ENCODE measurements at regions not wholly inside any gene's neighbourhood (a gene's known extent, or its start where the extent isn't known, plus 50 kb on each side); places are given as distances from the start of the nearest gene placed in this dataset.

DNA sequence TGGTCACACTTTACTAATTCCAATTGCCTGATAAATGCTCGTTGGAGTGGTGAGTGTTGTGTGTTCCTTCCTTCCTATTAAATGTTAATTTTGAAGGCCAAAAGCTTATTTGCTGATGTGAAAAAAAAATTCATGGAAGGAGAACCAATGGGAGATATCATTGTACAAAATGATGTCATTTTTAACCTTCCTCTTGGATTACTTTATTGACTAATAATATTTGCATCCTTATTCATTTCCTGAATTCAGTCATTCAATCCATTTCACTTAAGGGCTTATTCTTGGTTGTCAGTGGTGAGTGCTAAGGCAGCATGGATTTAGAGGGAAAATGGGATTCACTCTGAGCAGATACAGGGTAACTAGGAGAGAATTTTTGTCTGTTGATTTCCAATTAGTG, 216.0 kb upstream of the HTR2A start:
- no peak for DNase-seq
- no peaks in the 10 kb centered on the region for H3K4me1 Mint-ChIP-seq (ENCODE audit: low read depth in 2 of 2)

DNA sequence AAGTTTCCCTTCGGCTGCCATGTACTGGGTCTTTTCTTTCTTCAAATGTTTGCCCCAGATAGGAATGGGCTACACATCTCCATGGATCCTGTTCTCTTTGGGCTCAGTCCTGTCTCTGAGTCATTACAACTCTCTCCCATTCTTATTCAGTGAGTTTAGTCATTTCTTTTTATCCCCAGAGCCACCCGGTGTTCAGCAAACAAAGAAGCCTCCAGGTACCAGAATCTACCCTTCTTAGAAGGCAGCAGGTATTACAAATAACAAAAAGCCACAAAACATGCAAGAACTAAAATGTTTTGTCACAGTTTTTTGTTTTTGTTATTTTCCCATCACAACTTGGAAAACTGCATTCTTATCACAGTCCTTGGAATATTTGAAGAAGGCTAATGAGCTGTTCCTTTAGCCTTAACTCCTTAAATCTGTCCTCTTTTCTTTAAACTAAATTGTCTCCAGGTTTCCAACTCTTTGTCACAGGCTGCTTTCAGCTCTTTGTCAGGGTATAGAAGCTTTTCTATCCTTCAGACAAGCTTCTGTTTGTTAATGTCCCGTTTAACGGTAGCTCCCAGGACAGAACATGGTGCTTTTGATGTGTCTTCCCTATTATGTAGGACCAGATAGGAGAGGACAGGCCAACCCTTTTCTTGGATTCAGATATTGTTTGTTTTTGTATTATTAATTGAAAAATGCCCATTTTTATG, 215.5 kb upstream of the HTR2A start:
- Mint-ChIP-seq H3K36me3 (ENCODE audit: insufficient read depth) (no peaks in the 10 kb centered on the region), H3K27me3 (peaks cover 0 to 5% of the 10 kb centered on the region in 2 donors)

More for the DNA sequence above, 216.0 kb upstream of the HTR2A start:
- Mint-ChIP-seq H3K27ac (no peak overlapping the region), H3K27me3 (peaks cover 0 to 5% of the 10 kb centered on the region in 2 donors), H3K9me3 (peaks cover 0 to 2% of the 10 kb centered on the region in 2 donors), H3K4me3 (no peak overlapping the region), H3K36me3 (ENCODE audit: insufficient read depth) (no peaks in the 10 kb centered on the region)
- no peak for ATAC-seq (replicated peaks)

DNA sequence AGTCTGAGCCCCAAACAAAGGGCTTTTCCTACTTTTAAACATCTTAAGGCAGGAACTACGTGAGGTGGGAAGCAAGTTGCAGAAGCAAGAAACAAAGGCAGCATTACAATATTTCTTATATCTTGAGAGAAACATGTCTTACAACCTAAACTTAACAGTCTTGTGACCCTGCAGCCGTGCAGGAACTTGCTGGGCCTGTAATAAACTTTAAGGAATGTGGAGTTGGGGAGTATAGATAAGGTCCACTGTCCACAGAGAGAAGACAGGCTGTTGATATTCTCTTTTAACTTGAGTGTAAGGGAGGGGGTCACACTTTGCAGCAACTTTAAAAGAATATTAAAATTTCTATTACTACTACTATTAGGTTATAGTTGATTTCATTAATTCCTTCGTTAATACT, 214.6 kb upstream of the HTR2A start:
- no peak for ATAC-seq (replicated peaks)
- Mint-ChIP-seq H3K27ac (no peak overlapping the region), H3K9me3 (peaks cover 0 to 2% of the 10 kb centered on the region in 2 donors), H3K27me3 (peaks cover 0 to 5% of the 10 kb centered on the region in 2 donors), H3K36me3 (ENCODE audit: insufficient read depth) (no peaks in the 10 kb centered on the region), H3K4me1 (ENCODE audit: low read depth in 2 of 2) (no peaks in the 10 kb centered on the region), H3K4me3 (no peak overlapping the region)
- no peak for DNase-seq

More for the DNA sequence above, 215.5 kb upstream of the HTR2A start:
- H3K27ac Mint-ChIP-seq, result no peak overlapping the region
- H3K4me3 Mint-ChIP-seq, result no peak overlapping the region
- H3K4me1 Mint-ChIP-seq (ENCODE audit: low read depth in 2 of 2), result no peaks in the 10 kb centered on the region
- DNase-seq (no peak), ATAC-seq (replicated peaks) (no peak)
- H3K9me3 Mint-ChIP-seq, result peaks cover 0 to 2% of the 10 kb centered on the region in 2 donors

GRCh38 chr13:47110833-47111240, 214.0 kb upstream of the HTR2A start:
- Mint-ChIP-seq H3K4me1 (ENCODE audit: low read depth in 2 of 2) (no peaks in the 10 kb centered on the region), H3K27ac (no peak overlapping the region), H3K36me3 (ENCODE audit: insufficient read depth) (no peaks in the 10 kb centered on the region), H3K9me3 (peaks cover 0 to 2% of the 10 kb centered on the region in 2 donors), H3K4me3 (no peak overlapping the region), H3K27me3 (peaks cover 0 to 5% of the 10 kb centered on the region in 2 donors)
- ATAC-seq (replicated peaks) (no peak), DNase-seq (no peak)

DNA sequence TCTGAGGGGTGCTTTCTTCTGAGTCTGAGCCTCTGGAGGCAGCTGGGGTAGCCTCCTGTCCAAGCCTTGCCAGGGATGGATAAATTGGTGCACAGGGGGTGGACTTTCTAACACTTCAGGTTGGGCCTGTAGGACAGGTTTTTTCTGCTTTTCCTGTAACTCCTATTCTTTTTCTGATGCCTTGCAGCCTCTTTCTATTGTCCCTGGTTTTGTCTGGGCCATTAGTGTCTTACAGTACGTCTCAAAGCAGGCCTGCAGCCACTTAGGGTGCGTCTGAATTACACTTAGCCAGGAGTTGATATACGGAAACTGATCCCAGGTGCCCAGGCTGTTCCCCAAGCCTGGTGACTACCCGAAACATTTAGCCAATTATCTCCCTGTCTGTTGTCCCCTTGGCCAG, 213.3 kb upstream of the HTR2A start:
- Mint-ChIP-seq H3K9me3 (peaks cover 0 to 2% of the 10 kb centered on the region in 2 donors), H3K4me3 (no peak overlapping the region), H3K27ac (no peak overlapping the region), H3K27me3 (peaks cover 0 to 5% of the 10 kb centered on the region in 2 donors), H3K36me3 (ENCODE audit: insufficient read depth) (no peaks in the 10 kb centered on the region), H3K4me1 (ENCODE audit: low read depth in 2 of 2) (no peaks in the 10 kb centered on the region)
- DNase-seq (no peak), ATAC-seq (replicated peaks) (no peak)

- H3K4me1 Mint-ChIP-seq (ENCODE audit: low read depth in 2 of 2), result no peaks in the 10 kb centered on the region
- DNase-seq (no peak), ATAC-seq (replicated peaks) (no peak)
- H3K36me3 Mint-ChIP-seq (ENCODE audit: insufficient read depth), result no peaks in the 10 kb centered on the region
- no peaks in the 10 kb centered on the region for H3K9me3 Mint-ChIP-seq
- peaks cover under 1 to 5% of the 10 kb centered on the region in 2 donors for H3K27me3 Mint-ChIP-seq
- H3K27ac Mint-ChIP-seq, result no peak overlapping the region
- no peak overlapping the region for H3K4me3 Mint-ChIP-seq
These were observed 212.2 kb upstream of the HTR2A start for GRCh38 chr13:47109028-47109427.

- no peaks in the 10 kb centered on the region for H3K4me1 Mint-ChIP-seq (ENCODE audit: low read depth in 2 of 2)
- ATAC-seq (replicated peaks) (no peak), DNase-seq (no peak)
- H3K27ac Mint-ChIP-seq, result no peak overlapping the region
- no peaks in the 10 kb centered on the region for H3K36me3 Mint-ChIP-seq (ENCODE audit: insufficient read depth)
- H3K4me3 Mint-ChIP-seq, result no peak overlapping the region
- peaks cover 0 to 4% of the 10 kb centered on the region in 2 donors for H3K9me3 Mint-ChIP-seq
- H3K27me3 Mint-ChIP-seq, result peaks cover 12 to 33% of the 10 kb centered on the region in 2 donors
These were observed 203.5 kb upstream of the HTR2A start for GRCh38 chr13:47100214-47100853.

- Mint-ChIP-seq H3K4me1 (ENCODE audit: low read depth in 2 of 2) (no peaks in the 10 kb centered on the region), H3K9me3 (no peaks in the 10 kb centered on the region), H3K27ac (no peak overlapping the region), H3K27me3 (peaks cover 4 to 5% of the 10 kb centered on the region in 2 donors), H3K36me3 (ENCODE audit: insufficient read depth) (no peaks in the 10 kb centered on the region), H3K4me3 (no peak overlapping the region)
- DNase-seq (no peak), ATAC-seq (replicated peaks) (no peak)
These were observed 198.0 kb upstream of the HTR2A start for GRCh38 chr13:47094734-47095434.

DNA sequence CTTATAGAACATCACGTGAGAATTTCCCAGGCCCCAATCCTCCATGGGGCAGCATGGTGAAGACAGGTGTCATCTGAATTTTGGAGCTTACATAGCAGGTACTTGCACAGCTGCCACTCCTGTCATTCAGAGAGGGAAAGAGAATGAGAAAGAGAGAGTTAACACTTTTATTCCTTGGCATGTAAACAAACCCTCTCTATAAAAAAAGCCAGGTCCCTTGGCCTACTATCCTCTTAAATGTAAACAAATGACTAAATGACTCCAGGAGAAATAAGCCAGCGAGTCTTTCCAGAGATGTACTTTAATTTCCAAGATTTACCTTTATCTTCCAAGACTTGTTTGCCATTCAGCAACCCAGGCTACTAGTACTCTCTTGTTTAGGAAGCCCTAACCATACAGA, 195.3 kb upstream of the HTR2A start:
- H3K4me1 Mint-ChIP-seq (ENCODE audit: low read depth in 2 of 2), result no peaks in the 10 kb centered on the region

DNA sequence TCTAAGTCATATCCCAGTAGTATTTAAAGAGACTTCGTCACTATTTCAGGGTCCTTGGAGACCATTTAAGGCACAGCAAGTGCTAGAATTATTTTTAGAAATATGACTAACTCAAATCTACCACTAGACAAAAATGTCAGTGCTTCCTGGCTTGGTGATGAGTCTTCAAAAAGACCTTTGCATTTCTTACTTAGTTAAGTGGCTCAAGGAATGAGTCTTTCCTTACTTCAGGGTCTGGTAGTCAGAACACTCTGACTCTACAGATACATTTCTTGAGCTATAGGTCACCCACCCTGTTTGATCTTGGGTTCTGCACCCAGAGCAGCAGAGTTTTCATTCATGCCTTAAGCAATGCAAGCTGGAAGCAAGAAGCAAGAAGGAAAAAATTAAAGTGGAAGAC, 191.0 kb upstream of the HTR2A start:
- Mint-ChIP-seq H3K4me1 (ENCODE audit: low read depth in 2 of 2) (no peaks in the 10 kb centered on the region), H3K27ac (no peak overlapping the region), H3K36me3 (ENCODE audit: insufficient read depth) (no peaks in the 10 kb centered on the region), H3K9me3 (no peaks in the 10 kb centered on the region), H3K4me3 (no peak overlapping the region), H3K27me3 (no peaks in the 10 kb centered on the region)
- ATAC-seq (replicated peaks) (no peak), DNase-seq (no peak)

More for the DNA sequence above, 195.3 kb upstream of the HTR2A start:
- Mint-ChIP-seq H3K27me3 (no peaks in the 10 kb centered on the region), H3K9me3 (no peaks in the 10 kb centered on the region), H3K4me3 (no peak overlapping the region), H3K27ac (no peak overlapping the region), H3K36me3 (ENCODE audit: insufficient read depth) (no peaks in the 10 kb centered on the region)
- DNase-seq (no peak), ATAC-seq (replicated peaks) (no peak)

GRCh38 chr13:47087241-47087640, 190.4 kb upstream of the HTR2A start:
- DNase-seq, result no peak
- Mint-ChIP-seq H3K36me3 (ENCODE audit: insufficient read depth) (no peaks in the 10 kb centered on the region), H3K4me1 (ENCODE audit: low read depth in 2 of 2) (no peaks in the 10 kb centered on the region), H3K27ac (no peak overlapping the region), H3K4me3 (no peak overlapping the region), H3K9me3 (no peaks in the 10 kb centered on the region), H3K27me3 (no peaks in the 10 kb centered on the region)
- no peak for ATAC-seq (replicated peaks)

DNA sequence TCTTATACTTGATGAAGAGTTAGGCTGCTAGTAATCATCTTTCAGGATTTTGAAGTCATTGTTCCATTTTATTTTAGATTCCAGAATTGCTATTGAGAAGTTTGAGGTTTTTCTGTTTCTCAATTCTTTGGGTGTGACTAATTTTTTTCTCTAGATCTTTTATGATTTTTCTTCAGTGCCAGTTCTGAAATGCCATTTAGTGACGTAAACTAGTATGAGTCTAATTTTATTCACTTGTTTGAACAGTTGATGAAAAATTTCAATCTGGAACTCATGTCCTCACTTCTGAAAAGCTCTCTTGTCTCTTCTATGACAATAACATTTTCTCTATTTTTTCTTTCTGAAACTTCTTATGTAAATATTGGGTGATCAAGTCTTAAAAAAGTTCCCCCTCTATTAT, 188.5 kb upstream of the HTR2A start:
- Mint-ChIP-seq H3K4me3 (no peak overlapping the region), H3K4me1 (ENCODE audit: low read depth in 2 of 2) (no peaks in the 10 kb centered on the region), H3K27ac (no peak overlapping the region), H3K27me3 (no peaks in the 10 kb centered on the region), H3K36me3 (ENCODE audit: insufficient read depth) (no peaks in the 10 kb centered on the region), H3K9me3 (peaks cover 0 to 8% of the 10 kb centered on the region in 2 donors)
- DNase-seq, result no peak
- no peak for ATAC-seq (replicated peaks)

DNA sequence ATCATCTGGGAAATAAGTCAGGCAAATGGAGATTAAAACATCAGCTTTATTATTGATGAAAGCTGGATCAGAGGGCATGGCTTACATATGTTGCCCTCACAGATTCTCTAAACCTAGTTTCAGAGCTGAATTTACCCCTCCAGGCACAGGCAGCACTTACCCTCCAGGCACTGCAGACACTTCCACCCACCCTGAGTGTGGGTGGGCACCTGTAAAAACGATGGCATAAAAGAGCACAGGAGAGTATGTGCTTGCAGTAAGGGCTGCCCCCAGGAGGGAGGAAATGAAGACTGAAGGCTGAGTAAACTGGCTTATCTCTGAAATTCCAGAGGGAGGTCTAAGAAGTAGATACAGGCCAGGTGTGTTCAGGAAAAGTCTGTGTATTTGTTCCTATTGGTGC, 185.0 kb upstream of the HTR2A start:
- Mint-ChIP-seq H3K9me3 (peaks cover 2 to 8% of the 10 kb centered on the region in 2 donors), H3K4me1 (ENCODE audit: low read depth in 2 of 2) (no peaks in the 10 kb centered on the region), H3K4me3 (no peak overlapping the region), H3K27me3 (no peaks in the 10 kb centered on the region), H3K36me3 (ENCODE audit: insufficient read depth) (no peaks in the 10 kb centered on the region), H3K27ac (no peak overlapping the region)
- ATAC-seq (replicated peaks) (no peak), DNase-seq (no peak)

GRCh38 chr13:47081246-47081645, 184.4 kb upstream of the HTR2A start:
- H3K27ac Mint-ChIP-seq, result no peak overlapping the region
- DNase-seq, result no peak
- peaks cover 2 to 8% of the 10 kb centered on the region in 2 donors for H3K9me3 Mint-ChIP-seq
- no peak for ATAC-seq (replicated peaks)
- H3K36me3 Mint-ChIP-seq (ENCODE audit: insufficient read depth), result no peaks in the 10 kb centered on the region
- no peaks in the 10 kb centered on the region for H3K4me1 Mint-ChIP-seq (ENCODE audit: low read depth in 2 of 2)
- no peak overlapping the region for H3K4me3 Mint-ChIP-seq
- no peaks in the 10 kb centered on the region for H3K27me3 Mint-ChIP-seq
